ENCODE measurements at regions not wholly inside any gene's neighbourhood (a gene's known extent, or its start where the extent isn't known, plus 50 kb on each side); places are given as distances from the start of the nearest gene placed in this dataset.

GRCh38 chr5:89735082-89735481 lies 674.5 kb downstream of the CETN3 start:
- ATAC-seq (ENCODE audit: poor library complexity) (no peak), DNase-seq (no peak)
- intact Hi-C loops (cut with DNase I), result no loop called here

GRCh38 chr5:89733772-89734171 lies 675.8 kb downstream of the CETN3 start:
- DNase-seq (no peak), ATAC-seq (ENCODE audit: poor library complexity) (no peak)
- intact Hi-C loops (cut with DNase I), result no loop called here

GRCh38 chr5:89729623-89730301 lies 679.8 kb downstream of the CETN3 start:
- intact Hi-C loops (cut with DNase I), result no loop called here
- no peak for DNase-seq
- no peak for ATAC-seq (ENCODE audit: poor library complexity)

- ATAC-seq (ENCODE audit: poor library complexity) (peak; percentile 78), DNase-seq (peak; percentile 44)
- intact Hi-C loops (cut with DNase I), result no loop called here
These were observed 680.8 kb downstream of the CETN3 start for GRCh38 chr5:89728750-89729149.

- intact Hi-C loops (cut with DNase I), result no loop called here
- no peak for ATAC-seq (ENCODE audit: poor library complexity)
These were observed 681.4 kb downstream of the CETN3 start for GRCh38 chr5:89728134-89728533.

GRCh38 chr5:89724379-89725095 lies 685.0 kb downstream of the CETN3 start:
- DNase-seq, result no peak
- no peak for ATAC-seq (ENCODE audit: poor library complexity)
- intact Hi-C loops (cut with DNase I), result no loop called here

More at GRCh38 chr5:89728134-89728533, 681.4 kb downstream of the CETN3 start:
- no peak for DNase-seq

- no peak for DNase-seq
- intact Hi-C loops (cut with DNase I), result no loop called here
- ATAC-seq (ENCODE audit: poor library complexity), result no peak
These were observed 685.6 kb downstream of the CETN3 start for GRCh38 chr5:89723907-89724306.

GRCh38 chr5:89722538-89722937 lies 687.0 kb downstream of the CETN3 start:
- intact Hi-C loops (cut with DNase I), result no loop called here
- DNase-seq (no peak), ATAC-seq (ENCODE audit: poor library complexity) (no peak)

- no peak for ATAC-seq (ENCODE audit: poor library complexity)
- intact Hi-C loops (cut with DNase I), result no loop called here
These were observed 687.6 kb downstream of the CETN3 start for GRCh38 chr5:89721931-89722330.

GRCh38 chr5:89721353-89721752 lies 688.2 kb downstream of the CETN3 start:
- DNase-seq (no peak), ATAC-seq (ENCODE audit: poor library complexity) (no peak)
- intact Hi-C loops (cut with DNase I), result no loop called here

More at GRCh38 chr5:89721931-89722330, 687.6 kb downstream of the CETN3 start:
- DNase-seq, result no peak

- intact Hi-C loops (cut with DNase I), result no loop called here
- DNase-seq (no peak), ATAC-seq (ENCODE audit: poor library complexity) (no peak)
These were observed 697.3 kb downstream of the CETN3 start for GRCh38 chr5:89712134-89712700.

- DNase-seq (no peak), ATAC-seq (ENCODE audit: poor library complexity) (no peak)
- intact Hi-C loops (cut with DNase I), result no loop called here
These were observed 698.0 kb downstream of the CETN3 start for GRCh38 chr5:89711526-89711925.

GRCh38 chr5:89710006-89710405 lies 699.5 kb downstream of the CETN3 start:
- DNase-seq (no peak), ATAC-seq (ENCODE audit: poor library complexity) (no peak)
- intact Hi-C loops (cut with DNase I), result no loop called here

GRCh38 chr5:89707891-89708290 lies 701.7 kb downstream of the CETN3 start:
- DNase-seq, result no peak
- ATAC-seq (ENCODE audit: poor library complexity), result no peak
- intact Hi-C loops (cut with DNase I), result no loop called here

- intact Hi-C loops (cut with DNase I), result no loop called here
- DNase-seq (no peak), ATAC-seq (ENCODE audit: poor library complexity) (no peak)
These were observed 702.8 kb downstream of the CETN3 start for GRCh38 chr5:89706731-89707130.

- intact Hi-C loops (cut with DNase I), result no loop called here
- no peak for ATAC-seq (ENCODE audit: poor library complexity)
These were observed 705.7 kb downstream of the CETN3 start for GRCh38 chr5:89703817-89704216.

GRCh38 chr5:89698028-89698427 lies 711.5 kb downstream of the CETN3 start:
- DNase-seq (no peak), ATAC-seq (ENCODE audit: poor library complexity) (no peak)
- intact Hi-C loops (cut with DNase I), result no loop called here

More at GRCh38 chr5:89703817-89704216, 705.7 kb downstream of the CETN3 start:
- DNase-seq, result no peak

GRCh38 chr5:89697581-89697980 lies 712.0 kb downstream of the CETN3 start:
- no peak for ATAC-seq (ENCODE audit: poor library complexity)

GRCh38 chr5:89695371-89695770 lies 714.2 kb downstream of the CETN3 start:
- DNase-seq (no peak), ATAC-seq (ENCODE audit: poor library complexity) (no peak)
- intact Hi-C loops (cut with DNase I), result no loop called here

More at GRCh38 chr5:89697581-89697980, 712.0 kb downstream of the CETN3 start:
- DNase-seq, result no peak
- intact Hi-C loops (cut with DNase I), result no loop called here

- no peak for DNase-seq
- no peak for ATAC-seq (ENCODE audit: poor library complexity)
- intact Hi-C loops (cut with DNase I), result no loop called here
These were observed 715.5 kb downstream of the CETN3 start for GRCh38 chr5:89694026-89694550.
